ENCODE measurements at regions not wholly inside any gene's neighbourhood (a gene's known extent, or its start where the extent isn't known, plus 50 kb on each side); places are given as distances from the start of the nearest gene placed in this dataset.
A peak's percentile ranks its signal among the peaks of the same experiment; 100 is the strongest.

DNA sequence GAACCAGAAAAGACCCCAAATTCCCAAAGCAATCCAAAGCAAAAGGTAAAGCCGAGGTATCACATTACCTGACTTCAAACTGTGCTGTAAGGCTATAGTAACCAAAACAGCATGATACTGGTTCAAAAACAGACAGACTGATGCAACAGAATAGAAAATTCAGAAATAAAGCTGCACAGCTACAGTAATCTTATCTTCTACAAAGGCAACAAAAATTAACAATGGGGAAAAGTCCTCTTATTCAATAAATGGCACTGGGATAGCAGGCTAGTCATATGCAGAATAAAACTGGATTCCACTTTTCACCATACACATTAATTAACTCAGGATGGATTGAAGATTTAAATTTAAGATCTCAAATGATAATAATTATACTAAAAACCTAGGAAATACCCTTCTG lies 392.6 kb upstream of the CBLB start:
- H3K4me1 Mint-ChIP-seq = peaks cover 5% of the 10 kb centered on the region
- H3K36me3 Mint-ChIP-seq = no peaks in the 10 kb centered on the region
- no peak overlapping the region for H3K4me3 Mint-ChIP-seq
- DNase-seq (ENCODE audit: low spot score in 2 of 2) = no peak
- no peaks in the 10 kb centered on the region for H3K9me3 Mint-ChIP-seq
- H3K27ac Mint-ChIP-seq = no peak overlapping the region
- no peak for ATAC-seq

DNA sequence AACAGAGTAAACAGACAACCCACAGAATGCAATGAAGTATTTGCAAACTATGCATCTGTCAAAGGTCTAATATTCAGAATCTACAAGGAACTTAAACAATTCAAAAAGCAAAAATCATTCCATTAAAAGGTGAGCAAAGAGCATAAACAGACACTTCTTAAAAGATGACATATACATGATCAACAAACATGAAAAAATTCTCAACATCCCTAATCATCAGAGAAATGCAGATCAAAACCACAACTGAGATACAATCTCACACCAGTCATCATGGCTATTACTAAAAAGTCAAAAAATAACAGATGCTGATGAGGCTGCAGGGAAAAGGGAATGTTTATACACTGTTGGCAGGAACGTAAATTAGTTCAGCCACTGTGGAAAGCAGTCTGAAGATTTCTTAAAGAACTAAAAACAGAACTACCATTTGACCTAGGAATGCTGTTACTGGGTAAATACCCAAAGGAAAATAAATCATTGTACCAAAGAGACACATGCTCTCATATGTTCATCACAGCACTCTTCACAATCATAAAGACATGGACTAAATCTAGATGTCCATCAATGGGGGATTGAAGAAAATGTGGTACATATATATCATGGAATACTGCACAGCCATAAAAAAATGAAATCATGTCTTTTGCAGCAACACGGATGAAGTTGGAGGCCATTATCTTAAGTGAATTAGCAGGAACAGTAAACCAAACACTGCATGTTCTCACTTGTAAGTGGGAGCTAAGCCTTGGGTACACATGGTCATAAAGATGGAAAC lies 393.3 kb upstream of the CBLB start:
- H3K4me3 Mint-ChIP-seq = no peak overlapping the region
- H3K4me1 Mint-ChIP-seq = peaks cover 5% of the 10 kb centered on the region
- no peak overlapping the region for H3K27ac Mint-ChIP-seq
- no peaks in the 10 kb centered on the region for H3K36me3 Mint-ChIP-seq
- no peak for ATAC-seq
- H3K9me3 Mint-ChIP-seq = no peaks in the 10 kb centered on the region
- no peak for DNase-seq (ENCODE audit: low spot score in 2 of 2)

DNA sequence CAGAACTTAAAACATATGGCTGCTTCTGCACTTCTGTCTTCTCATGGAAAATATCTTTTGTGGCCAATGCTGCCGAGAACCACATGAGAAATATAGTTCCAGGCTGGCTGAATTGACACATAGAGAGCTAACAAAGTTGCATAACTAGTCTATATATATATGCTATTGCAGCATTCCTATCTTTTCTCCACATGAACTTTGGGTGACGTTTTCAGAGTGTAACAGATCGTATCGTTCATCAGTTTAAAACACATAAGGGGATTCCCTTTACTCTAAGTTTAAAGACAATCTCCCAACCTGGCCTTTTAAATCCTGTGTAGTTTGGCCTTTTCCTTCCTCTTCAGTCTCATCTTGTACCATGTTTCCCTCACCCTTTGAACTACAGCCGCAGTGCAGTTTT lies 394.2 kb upstream of the CBLB start:
- ATAC-seq (no peak), DNase-seq (ENCODE audit: low spot score in 2 of 2) (no peak)
- peaks cover 5% of the 10 kb centered on the region for H3K4me1 Mint-ChIP-seq
- H3K27ac Mint-ChIP-seq = no peak overlapping the region
- no peaks in the 10 kb centered on the region for H3K9me3 Mint-ChIP-seq
- H3K4me3 Mint-ChIP-seq = no peak overlapping the region
- no peaks in the 10 kb centered on the region for H3K36me3 Mint-ChIP-seq

DNA sequence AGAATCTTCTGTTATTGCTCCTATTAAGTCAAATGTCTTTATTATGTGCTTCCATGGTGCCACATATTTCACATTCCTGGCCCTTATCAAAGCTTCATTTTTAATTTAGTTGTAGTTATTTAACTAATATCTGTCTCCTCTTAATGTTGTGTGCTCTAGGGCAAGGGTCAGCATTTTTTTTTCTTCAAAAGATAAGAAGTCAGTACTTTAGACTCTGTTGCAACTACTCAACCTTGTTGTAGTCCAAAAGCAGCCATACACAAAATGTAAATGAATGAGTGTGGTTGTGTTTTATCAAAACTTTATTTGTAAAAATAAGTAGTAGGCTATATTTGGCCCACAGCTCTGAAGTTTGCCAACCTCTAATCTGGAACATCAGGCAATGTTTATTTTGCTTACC lies 394.7 kb upstream of the CBLB start:
- Mint-ChIP-seq H3K4me3 (no peak overlapping the region), H3K36me3 (no peaks in the 10 kb centered on the region), H3K4me1 (peaks cover 5% of the 10 kb centered on the region), H3K27ac (no peak overlapping the region), H3K9me3 (no peaks in the 10 kb centered on the region)
- no peak for ATAC-seq
- no peak for DNase-seq (ENCODE audit: low spot score in 2 of 2)

DNA sequence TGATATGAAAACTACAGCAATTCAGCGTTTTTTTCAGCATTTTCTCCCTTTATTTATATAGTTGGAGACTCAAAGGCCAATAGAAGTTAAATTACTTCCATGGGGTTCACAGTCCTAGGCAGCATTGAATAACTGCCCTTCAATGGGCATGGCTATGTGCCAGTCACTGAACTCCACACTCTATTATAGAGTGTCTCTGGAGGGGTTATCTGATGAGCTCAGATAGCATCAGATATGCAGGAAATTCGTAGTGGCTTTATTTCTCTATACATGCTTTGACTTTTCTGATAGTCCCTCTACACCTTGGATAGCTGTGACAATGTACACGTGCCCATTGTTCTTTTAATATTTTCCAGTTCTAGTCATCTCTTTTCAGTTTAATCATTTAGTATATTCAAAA lies 396.9 kb upstream of the CBLB start:
- H3K27ac Mint-ChIP-seq = no peak overlapping the region
- peaks cover 5% of the 10 kb centered on the region for H3K4me1 Mint-ChIP-seq
- H3K9me3 Mint-ChIP-seq = no peaks in the 10 kb centered on the region
- no peaks in the 10 kb centered on the region for H3K36me3 Mint-ChIP-seq
- no peak for DNase-seq (ENCODE audit: low spot score in 2 of 2)
- no peak overlapping the region for H3K4me3 Mint-ChIP-seq
- ATAC-seq = no peak

DNA sequence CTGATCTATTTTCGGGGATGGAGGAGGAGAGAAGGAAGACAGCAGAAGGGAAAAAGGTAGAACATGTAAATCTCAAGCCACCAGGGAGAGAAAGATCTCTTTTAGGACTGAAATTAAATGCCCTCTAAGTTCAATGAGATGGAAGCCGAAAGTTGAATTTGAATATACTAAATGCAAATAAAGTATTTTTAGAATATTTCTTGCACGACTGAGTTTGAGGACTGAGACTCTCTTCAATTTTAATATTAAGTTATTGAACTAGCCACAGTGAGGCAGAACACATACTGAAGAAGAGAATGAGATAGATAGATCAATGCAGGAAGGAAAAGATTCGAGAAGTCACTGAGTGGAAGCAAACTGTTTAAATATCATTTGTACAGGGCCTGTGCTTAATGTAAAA lies 399.9 kb upstream of the CBLB start:
- ATAC-seq (no peak), DNase-seq (ENCODE audit: low spot score in 2 of 2) (no peak)
- peaks cover 2% of the 10 kb centered on the region for H3K9me3 Mint-ChIP-seq
- no peak overlapping the region for H3K27ac Mint-ChIP-seq
- H3K4me1 Mint-ChIP-seq = no peaks in the 10 kb centered on the region
- H3K36me3 Mint-ChIP-seq = no peaks in the 10 kb centered on the region
- no peak overlapping the region for H3K4me3 Mint-ChIP-seq

DNA sequence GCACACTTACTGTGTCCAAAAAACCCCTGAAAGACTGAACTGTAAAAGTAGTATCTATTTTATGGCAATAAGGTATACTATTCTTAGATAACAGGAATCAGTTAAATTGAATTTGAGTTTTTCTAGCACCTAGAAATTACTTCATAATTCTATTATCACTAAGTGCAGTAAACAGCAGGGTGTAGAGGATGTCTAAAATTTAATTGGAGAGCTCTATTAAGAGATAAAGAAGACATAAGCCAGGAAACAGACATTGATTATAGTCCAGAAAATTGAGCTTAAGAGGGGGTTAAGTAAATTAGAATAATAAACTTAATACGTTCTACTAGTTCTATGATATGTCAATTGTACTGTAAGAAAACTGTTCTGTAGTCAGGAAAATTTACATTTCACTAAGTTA lies 403.5 kb upstream of the CBLB start:
- ATAC-seq = no peak
- no peak for DNase-seq (ENCODE audit: low spot score in 2 of 2)
- peaks cover 12% of the 10 kb centered on the region for H3K9me3 Mint-ChIP-seq
- no peaks in the 10 kb centered on the region for H3K36me3 Mint-ChIP-seq
- H3K27ac Mint-ChIP-seq = no peak overlapping the region
- no peak overlapping the region for H3K4me3 Mint-ChIP-seq
- peaks cover 24% of the 10 kb centered on the region for H3K4me1 Mint-ChIP-seq

DNA sequence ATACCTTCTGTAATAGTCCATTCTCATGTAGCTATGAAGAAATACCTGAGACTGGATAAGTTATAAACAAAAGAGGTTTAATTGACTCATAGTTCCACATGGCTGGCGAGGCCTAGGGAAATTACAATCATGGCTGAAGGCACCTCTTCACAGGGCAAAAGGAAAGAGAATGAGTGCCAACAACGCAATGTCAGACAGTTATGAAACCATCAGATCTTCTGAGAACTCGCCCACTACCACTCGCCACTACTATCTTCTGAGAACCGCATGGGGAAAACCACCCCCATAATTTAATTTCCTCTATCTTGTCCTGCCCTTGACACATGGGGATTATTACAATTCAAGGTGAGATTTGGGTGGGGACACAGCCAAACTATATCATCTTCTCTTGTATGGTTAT lies 406.8 kb upstream of the CBLB start:
- peak; percentile 47 for ATAC-seq
- no peak overlapping the region for H3K4me3 Mint-ChIP-seq
- no peaks in the 10 kb centered on the region for H3K36me3 Mint-ChIP-seq
- H3K9me3 Mint-ChIP-seq = peaks cover 12% of the 10 kb centered on the region
- H3K4me1 Mint-ChIP-seq = peaks cover 34% of the 10 kb centered on the region
- no peak for DNase-seq (ENCODE audit: low spot score in 2 of 2)
- no peak overlapping the region for H3K27ac Mint-ChIP-seq

DNA sequence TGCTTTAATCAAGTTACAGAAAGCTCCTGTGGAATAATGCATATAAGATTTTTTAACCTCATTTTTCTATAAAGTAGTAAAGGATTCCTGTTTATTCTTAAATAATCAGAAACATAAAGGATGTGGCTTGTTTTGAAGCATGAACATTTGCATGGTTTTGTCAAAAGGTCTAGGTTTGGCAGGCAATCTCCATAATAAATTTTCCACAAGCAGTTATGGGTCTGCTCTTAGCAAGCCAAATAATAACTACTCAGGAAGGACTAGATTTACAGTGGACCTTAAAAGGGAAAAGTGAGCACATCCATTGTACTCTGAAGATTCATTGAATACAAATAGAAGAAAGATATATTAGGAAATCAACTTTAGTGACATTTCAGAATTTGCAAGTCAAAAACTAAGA lies 407.3 kb upstream of the CBLB start:
- DNase-seq (ENCODE audit: low spot score in 2 of 2) (no peak), ATAC-seq (no peak)
- H3K36me3 Mint-ChIP-seq = no peaks in the 10 kb centered on the region
- H3K27ac Mint-ChIP-seq = no peak overlapping the region
- H3K4me1 Mint-ChIP-seq = peaks cover 34% of the 10 kb centered on the region
- H3K9me3 Mint-ChIP-seq = peaks cover 12% of the 10 kb centered on the region
- H3K4me3 Mint-ChIP-seq = no peak overlapping the region

DNA sequence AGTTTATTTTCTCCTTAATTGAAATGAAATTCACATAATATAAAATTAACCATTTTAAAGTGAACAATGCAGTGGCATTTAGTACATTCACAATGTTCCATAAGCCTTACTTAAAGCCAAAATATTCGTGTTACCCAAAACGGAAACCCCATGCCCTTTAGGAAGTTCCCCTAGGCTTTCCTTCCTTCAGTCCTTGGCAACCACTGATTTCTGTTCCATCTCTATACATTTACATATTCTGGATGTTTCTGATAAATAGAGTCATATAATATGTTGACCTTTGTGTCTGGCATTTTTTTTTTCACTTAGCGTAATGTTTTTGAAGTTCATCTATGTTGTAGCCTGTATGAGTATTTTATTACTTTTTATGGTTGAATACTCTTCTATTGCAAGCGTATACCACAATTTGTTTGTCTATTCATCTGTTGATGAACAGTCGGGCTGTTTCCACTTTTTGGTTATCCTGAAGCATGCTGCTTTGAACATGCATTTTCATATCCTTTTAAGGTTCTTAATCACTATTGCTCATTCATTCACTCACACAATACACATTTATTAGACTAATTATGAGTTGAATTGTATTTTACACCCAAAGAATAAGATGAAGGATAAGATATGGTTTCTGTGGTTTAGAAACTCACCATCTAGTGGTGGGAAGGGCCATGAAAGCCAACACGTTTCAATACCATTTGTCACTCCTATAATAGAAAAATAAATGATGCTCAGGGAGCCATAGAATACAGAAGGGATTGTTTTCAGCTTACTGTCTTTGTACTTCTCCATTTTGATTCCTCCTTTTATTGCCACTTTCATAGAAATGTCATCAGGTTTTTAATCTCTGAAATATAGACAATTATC lies 408.2 kb upstream of the CBLB start:
- H3K36me3 Mint-ChIP-seq = no peaks in the 10 kb centered on the region
- H3K4me3 Mint-ChIP-seq = no peak overlapping the region
- DNase-seq (ENCODE audit: low spot score in 2 of 2) = no peak
- peak; percentile 52 for ATAC-seq
- H3K4me1 Mint-ChIP-seq = peaks cover 34% of the 10 kb centered on the region
- no peak overlapping the region for H3K27ac Mint-ChIP-seq
- peaks cover 10% of the 10 kb centered on the region for H3K9me3 Mint-ChIP-seq

DNA sequence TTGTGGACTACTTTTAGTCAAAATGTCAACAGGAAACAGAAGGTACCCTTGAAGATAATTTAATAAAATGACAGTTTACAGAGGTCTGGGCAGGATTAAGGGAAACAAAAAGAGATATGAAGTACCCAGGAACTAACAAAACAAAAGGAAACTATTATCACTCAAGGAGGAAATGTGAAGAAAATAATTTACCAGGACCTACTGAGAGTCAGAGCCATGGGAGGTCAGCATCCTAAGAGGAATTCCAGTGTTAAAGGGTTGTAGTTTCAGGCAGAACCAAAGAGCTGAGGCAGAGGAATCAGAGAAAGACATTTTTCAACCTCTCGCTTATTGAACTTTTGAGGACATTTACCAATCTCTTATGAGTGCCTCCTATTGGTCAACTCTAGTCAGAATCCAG lies 408.9 kb upstream of the CBLB start:
- Mint-ChIP-seq H3K4me1 (peaks cover 34% of the 10 kb centered on the region), H3K9me3 (peaks cover 10% of the 10 kb centered on the region), H3K36me3 (no peaks in the 10 kb centered on the region), H3K4me3 (no peak overlapping the region), H3K27ac (no peak overlapping the region)
- ATAC-seq = no peak
- no peak for DNase-seq (ENCODE audit: low spot score in 2 of 2)

DNA sequence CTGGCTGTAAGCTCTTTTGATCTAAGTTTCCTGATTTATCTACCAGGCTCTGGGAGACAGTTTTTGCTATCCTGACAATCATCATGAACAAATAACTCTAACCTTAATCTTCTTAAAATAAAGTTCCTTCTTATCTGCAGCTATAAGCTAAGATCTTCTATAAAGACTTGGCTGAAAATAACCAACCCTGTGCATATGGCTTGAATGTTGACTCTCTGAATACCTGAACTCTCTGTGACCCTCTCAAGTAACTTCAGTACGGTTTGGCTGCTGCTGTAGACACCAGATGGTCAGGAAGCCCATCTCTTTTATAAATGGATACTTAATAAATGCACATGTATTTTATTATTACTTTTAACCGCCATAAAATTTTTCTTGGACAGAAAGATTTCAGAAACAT lies 412.4 kb upstream of the CBLB start:
- H3K36me3 Mint-ChIP-seq = no peaks in the 10 kb centered on the region
- H3K4me3 Mint-ChIP-seq = no peak overlapping the region
- peaks cover 3% of the 10 kb centered on the region for H3K9me3 Mint-ChIP-seq
- DNase-seq (ENCODE audit: low spot score in 2 of 2) (no peak), ATAC-seq (no peak)
- H3K4me1 Mint-ChIP-seq = peaks cover 20% of the 10 kb centered on the region
- no peak overlapping the region for H3K27ac Mint-ChIP-seq

DNA sequence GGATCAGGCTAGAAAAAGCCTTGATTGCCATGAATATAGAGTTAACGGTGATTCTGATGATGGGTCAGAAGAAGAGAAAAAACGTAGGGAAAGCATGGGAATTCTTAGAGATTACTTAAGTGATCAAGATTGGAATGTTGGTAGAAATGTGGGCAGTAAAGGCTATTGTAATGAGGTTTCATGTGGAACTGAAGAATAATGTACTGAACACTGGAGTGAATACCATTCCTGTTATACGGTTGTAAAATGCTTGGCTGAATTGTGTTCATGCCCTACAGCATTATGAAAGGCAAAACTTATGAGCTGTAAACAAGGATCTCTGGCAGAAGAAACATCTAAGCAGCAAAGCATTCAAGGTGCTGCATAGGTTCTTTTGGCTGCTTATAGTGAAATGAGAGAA lies 414.1 kb upstream of the CBLB start:
- Mint-ChIP-seq H3K4me1 (peaks cover 3% of the 10 kb centered on the region), H3K4me3 (no peak overlapping the region), H3K27ac (no peak overlapping the region), H3K36me3 (no peaks in the 10 kb centered on the region), H3K9me3 (peaks cover 3% of the 10 kb centered on the region)
- no peak for DNase-seq (ENCODE audit: low spot score in 2 of 2)
- no peak for ATAC-seq

DNA sequence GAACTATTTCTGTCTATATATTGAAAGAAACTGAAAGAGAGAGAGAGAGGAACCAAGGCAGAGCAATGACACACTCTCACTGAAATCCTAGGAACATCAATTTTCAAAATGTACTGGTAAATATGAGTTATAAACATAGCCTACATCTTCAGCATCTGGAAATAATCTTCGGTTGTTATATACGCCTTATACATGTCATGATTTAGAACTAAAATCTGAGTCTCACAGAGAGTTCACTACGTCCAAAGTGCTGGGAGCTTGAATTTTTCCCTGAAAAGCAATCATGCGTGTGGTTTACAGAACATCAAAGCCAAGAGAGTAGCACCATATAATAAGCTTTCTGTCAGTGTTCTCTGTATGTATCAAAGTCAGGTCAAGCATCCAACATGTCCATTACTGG lies 420.0 kb upstream of the CBLB start:
- ATAC-seq = no peak
- Mint-ChIP-seq H3K9me3 (peaks cover 3% of the 10 kb centered on the region), H3K4me3 (no peak overlapping the region), H3K27ac (peak overlapping the region; percentile 23), H3K4me1 (peaks cover 6% of the 10 kb centered on the region), H3K36me3 (no peaks in the 10 kb centered on the region)
- DNase-seq (ENCODE audit: low spot score in 2 of 2) = no peak

DNA sequence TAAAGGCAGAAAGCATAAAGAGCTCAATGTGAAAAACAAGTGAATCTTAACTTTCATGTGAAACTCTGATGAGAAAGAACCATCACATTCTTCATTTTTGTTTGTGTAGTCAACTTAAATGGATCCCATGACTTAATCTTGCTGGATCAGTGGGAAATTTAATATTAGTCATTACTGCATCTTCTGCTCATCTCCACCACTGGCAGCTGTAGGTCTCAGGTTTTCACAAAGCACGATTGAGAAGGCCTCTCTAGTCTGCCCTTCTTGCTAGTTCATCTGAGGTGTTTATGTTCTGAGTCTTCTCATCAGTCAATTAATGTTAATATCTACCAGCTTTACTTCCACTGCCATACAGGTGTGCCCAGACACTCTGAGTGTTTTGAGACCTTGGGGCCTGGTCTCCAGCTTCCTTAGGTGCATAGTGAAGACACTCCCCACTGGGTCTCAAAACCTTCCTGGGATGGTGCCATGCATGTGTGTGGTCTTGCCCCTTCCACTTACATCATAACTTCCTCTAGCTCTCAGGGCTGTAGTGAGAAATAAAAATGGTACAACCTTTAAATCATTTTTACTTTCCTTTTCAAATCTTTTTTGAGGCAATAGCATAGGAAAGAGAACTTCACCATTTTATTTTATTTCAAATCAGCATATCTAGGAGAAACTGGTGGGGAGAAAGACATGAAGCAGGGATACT lies 421.6 kb upstream of the CBLB start:
- DNase-seq (ENCODE audit: low spot score in 2 of 2) = no peak
- no peak for ATAC-seq
- Mint-ChIP-seq H3K4me1 (peaks cover 6% of the 10 kb centered on the region), H3K9me3 (no peaks in the 10 kb centered on the region), H3K36me3 (no peaks in the 10 kb centered on the region), H3K4me3 (no peak overlapping the region), H3K27ac (no peak overlapping the region)

DNA sequence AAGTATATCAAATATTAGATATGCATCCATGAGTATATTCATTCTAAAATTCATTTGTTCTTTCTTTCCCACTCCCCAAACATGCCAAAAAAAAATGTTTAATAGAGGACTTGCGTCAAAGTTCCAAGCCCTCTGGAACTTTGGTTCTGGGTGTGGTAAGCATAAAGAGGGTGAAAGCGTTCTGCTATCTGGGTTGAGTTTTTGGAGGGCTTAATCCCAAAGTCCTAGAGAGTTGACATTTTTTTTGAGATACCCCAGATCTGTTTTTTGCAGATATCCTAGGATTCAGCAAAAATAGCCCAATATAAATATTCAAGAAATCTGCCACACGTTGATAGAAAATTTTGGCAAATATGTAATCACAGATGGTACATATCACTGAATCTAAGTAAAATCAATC lies 424.3 kb upstream of the CBLB start:
- Mint-ChIP-seq H3K27ac (no peak overlapping the region), H3K4me3 (no peak overlapping the region), H3K36me3 (no peaks in the 10 kb centered on the region), H3K4me1 (peaks cover 20% of the 10 kb centered on the region), H3K9me3 (no peaks in the 10 kb centered on the region)
- ATAC-seq = no peak
- no peak for DNase-seq (ENCODE audit: low spot score in 2 of 2)

Measured in stimulated activated effector memory CD8-positive, alpha-beta T cell treated with anti-CD3 and anti-CD28 coated beads, Interleukin-12 subunit alpha, Interleukin-12 subunit beta, amount 100 ng/mL, for 72 hours (primary cell).